Stimulated activated CD8-positive, alpha-beta memory T cell treated with anti-CD3 and anti-CD28 coated beads, Interleukin-12 subunit alpha, Interleukin-12 subunit beta, amount 100 ng/mL, for 4 hours (primary cell): ENCODE measurements at regions not wholly inside any gene's neighbourhood (a gene's known extent, or its start where the extent isn't known, plus 50 kb on each side); places are given as distances from the start of the nearest gene placed in this dataset.

ENCODE experiments used
- DNase-seq: peaks from one replicate; pipeline ENCODE4 v3.0.0-alpha.2; 2020; ENCODE audit warnings: low read depth

GRCh38 chr11:80595011-80595410 lies 1154.2 kb upstream of the TENM4 start:
- DNase-seq: no peak

GRCh38 chr11:80593648-80594374 lies 1153.0 kb upstream of the TENM4 start:
- DNase-seq: no peak

GRCh38 chr11:80592546-80592945 lies 1151.7 kb upstream of the TENM4 start:
- DNase-seq: no peak

- no peak for DNase-seq
Measured at GRCh38 chr11:80587906-80588305, 1147.1 kb upstream of the TENM4 start.

GRCh38 chr11:80586464-80586863 lies 1145.6 kb upstream of the TENM4 start:
- no peak for DNase-seq

- no peak for DNase-seq
Measured at GRCh38 chr11:80584661-80585060, 1143.8 kb upstream of the TENM4 start.

- no peak for DNase-seq
Measured at GRCh38 chr11:80569832-80570231, 1129.0 kb upstream of the TENM4 start.

- DNase-seq: no peak
Measured at GRCh38 chr11:80565231-80565630, 1124.4 kb upstream of the TENM4 start.

- DNase-seq: no peak
Measured at GRCh38 chr11:80562523-80563125, 1121.8 kb upstream of the TENM4 start.

GRCh38 chr11:80559942-80560341 lies 1119.1 kb upstream of the TENM4 start:
- DNase-seq: no peak

- DNase-seq: no peak
Measured at GRCh38 chr11:80553565-80553964, 1112.7 kb upstream of the TENM4 start.

- no peak for DNase-seq
Measured at GRCh38 chr11:80542704-80543103, 1101.9 kb upstream of the TENM4 start.

- no peak for DNase-seq
Measured at GRCh38 chr11:80538040-80538439, 1097.2 kb upstream of the TENM4 start.

GRCh38 chr11:80533463-80533862 lies 1092.6 kb upstream of the TENM4 start:
- DNase-seq: no peak

- no peak for DNase-seq
Measured at GRCh38 chr11:80532633-80533232, 1091.9 kb upstream of the TENM4 start.

- DNase-seq: no peak
Measured at GRCh38 chr11:80529726-80530125, 1088.9 kb upstream of the TENM4 start.

GRCh38 chr11:80525663-80526405 lies 1085.0 kb upstream of the TENM4 start:
- DNase-seq: no peak

- DNase-seq: no peak
Measured at GRCh38 chr11:80524349-80524748, 1083.5 kb upstream of the TENM4 start.

- no peak for DNase-seq
Measured at GRCh38 chr11:80523057-80523456, 1082.2 kb upstream of the TENM4 start.

GRCh38 chr11:80521592-80521991 lies 1080.8 kb upstream of the TENM4 start:
- no peak for DNase-seq

- no peak for DNase-seq
Measured at GRCh38 chr11:80520507-80520887, 1079.7 kb upstream of the TENM4 start.

- DNase-seq: no peak
Measured at GRCh38 chr11:80519596-80520506, 1079.0 kb upstream of the TENM4 start.
